ENCODE measurements at regions not wholly inside any gene's neighbourhood (a gene's known extent, or its start where the extent isn't known, plus 50 kb on each side); places are given as distances from the start of the nearest gene placed in this dataset.

- TF ChIP-seq EZH2phosphoT487 (IDR thresholded peaks at IDR 0.05; ENCODE audit: borderline replicate concordance) (no peak), CTCF (conservative IDR thresholded peaks at IDR 0.05; ENCODE audit: low read length) (no peak)
Measured at GRCh38 chr6:22643780-22644179, 74.4 kb downstream of the HDGFL1 start.

Data from Loucy (cell line).